ENCODE measurements at regions not wholly inside any gene's neighbourhood (a gene's known extent, or its start where the extent isn't known, plus 50 kb on each side); places are given as distances from the start of the nearest gene placed in this dataset.

DNA sequence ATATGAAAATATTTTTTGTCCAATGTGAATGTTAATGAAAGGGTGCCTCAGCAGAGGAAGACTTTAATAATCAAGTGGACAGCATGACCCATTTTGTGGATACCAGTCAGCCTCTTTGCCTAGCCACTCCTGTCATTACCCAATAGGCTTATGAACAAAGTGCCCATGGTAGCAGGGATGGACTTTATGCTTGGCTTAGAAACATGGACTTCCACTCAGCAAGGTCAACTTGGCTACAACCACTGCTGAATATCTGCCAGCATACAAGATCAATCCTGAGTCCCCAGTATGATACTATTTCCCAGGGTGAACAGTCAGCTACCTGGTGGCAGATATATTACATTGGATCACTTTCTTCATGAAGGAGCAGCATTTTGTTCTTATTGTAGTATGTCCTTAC, 56.7 kb upstream of the NXF3 start:
- Histone ChIP-seq H3K79me2 (ENCODE audit: control insufficient read depth, insufficient read depth, low read length) (no peaks in the 10 kb centered on the region), H3K9ac (replicated peaks; ENCODE audit: extremely low read depth, insufficient read depth, low read length) (no peak overlapping the region), H3K27me3 (ENCODE audit: control insufficient read depth in 2 of 2, insufficient read depth in 2 of 2, low read length in 2 of 2) (no peaks in the 10 kb centered on the region), H3K36me3 (ENCODE audit: control insufficient read depth in 2 of 2, extremely low read depth in 1 of 2, insufficient read depth in 2 of 2, low read length in 2 of 2) (no peaks in the 10 kb centered on the region), H3K27ac (ENCODE audit: insufficient read depth, low read depth, low read length) (no peak overlapping the region), H3K4me2 (ENCODE audit: insufficient read depth, low read length) (no peak overlapping the region), H3K9me1 (replicated peaks; ENCODE audit: control insufficient read depth, extremely low read depth, insufficient read depth, low read length) (no peaks in the 10 kb centered on the region), H3K9me3 (replicated peaks; ENCODE audit: control insufficient read depth, insufficient read depth, low read length) (no peaks in the 10 kb centered on the region), H3K4me1 (ENCODE audit: control insufficient read depth, extremely low read depth, insufficient read depth, low read length) (peaks cover 8% of the 10 kb centered on the region), H3K4me3 (replicated peaks in 1 of 3; ENCODE audit: insufficient read depth in 1 of 3, low read depth in 1 of 3, low read length in 3 of 3) (no peak overlapping the region), H2AFZ (ENCODE audit: low read depth, low read length) (no peak overlapping the region), H4K20me1 (replicated peaks; ENCODE audit: control insufficient read depth, extremely low read depth, insufficient read depth, low read length) (no peaks in the 10 kb centered on the region)
- BruUV-seq (replicated peaks), result no TSS peak
- ChIA-PET POLR2A (no interaction called here), CTCF (no interaction called here)
- FAIRE-seq (no peak), DNase-seq (ENCODE audit: low read depth, low spot score) (no peak)
- TF ChIP-seq, protein P1, sequence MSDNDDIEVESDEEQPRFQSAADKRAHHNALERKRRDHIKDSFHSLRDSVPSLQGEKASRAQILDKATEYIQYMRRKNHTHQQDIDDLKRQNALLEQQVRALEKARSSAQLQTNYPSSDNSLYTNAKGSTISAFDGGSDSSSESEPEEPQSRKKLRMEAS (IDR thresholded peaks at IDR 0.05; ENCODE audit: insufficient read depth, insufficient read length), result no peak
- TF ChIP-seq POLR2AphosphoS5 (IDR thresholded peaks at IDR 0.05; ENCODE audit: insufficient read depth, low read depth, low read length) (no peak), FOS (IDR thresholded peaks at IDR 0.05; ENCODE audit: borderline replicate concordance, insufficient read depth, low read length) (no peak), POLR2A (IDR thresholded peaks at IDR 0.05; ENCODE audit: low read depth, low read length) (no peak), EZH2 (IDR thresholded peaks at IDR 0.05; ENCODE audit: borderline replicate concordance, low read depth, low read length, severe bottlenecking) (no peak), JUN (IDR thresholded peaks at IDR 0.05; ENCODE audit: borderline replicate concordance, insufficient read depth, insufficient read length, low read depth) (no peak), MYC (IDR thresholded peaks at IDR 0.05; ENCODE audit: low read depth, low read length) (no peak), GATA2 (IDR thresholded peaks at IDR 0.05; ENCODE audit: insufficient read depth, insufficient read length, low read depth, low read length) (no peak)
- TF ChIP-seq, protein P2, sequence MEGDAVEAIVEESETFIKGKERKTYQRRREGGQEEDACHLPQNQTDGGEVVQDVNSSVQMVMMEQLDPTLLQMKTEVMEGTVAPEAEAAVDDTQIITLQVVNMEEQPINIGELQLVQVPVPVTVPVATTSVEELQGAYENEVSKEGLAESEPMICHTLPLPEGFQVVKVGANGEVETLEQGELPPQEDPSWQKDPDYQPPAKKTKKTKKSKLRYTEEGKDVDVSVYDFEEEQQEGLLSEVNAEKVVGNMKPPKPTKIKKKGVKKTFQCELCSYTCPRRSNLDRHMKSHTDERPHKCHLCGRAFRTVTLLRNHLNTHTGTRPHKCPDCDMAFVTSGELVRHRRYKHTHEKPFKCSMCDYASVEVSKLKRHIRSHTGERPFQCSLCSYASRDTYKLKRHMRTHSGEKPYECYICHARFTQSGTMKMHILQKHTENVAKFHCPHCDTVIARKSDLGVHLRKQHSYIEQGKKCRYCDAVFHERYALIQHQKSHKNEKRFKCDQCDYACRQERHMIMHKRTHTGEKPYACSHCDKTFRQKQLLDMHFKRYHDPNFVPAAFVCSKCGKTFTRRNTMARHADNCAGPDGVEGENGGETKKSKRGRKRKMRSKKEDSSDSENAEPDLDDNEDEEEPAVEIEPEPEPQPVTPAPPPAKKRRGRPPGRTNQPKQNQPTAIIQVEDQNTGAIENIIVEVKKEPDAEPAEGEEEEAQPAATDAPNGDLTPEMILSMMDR (IDR thresholded peaks at IDR 0.05; ENCODE audit: extremely low read depth in 1 of 2, insufficient read depth in 1 of 2, low read depth in 1 of 2, low read length in 2 of 2), result no peak
- intact Hi-C loops (cut with micrococcal nuclease) (no loop called here), dilution Hi-C loops (cut with MboI; ENCODE audit: extremely low pct_ligation_motif_present, low sequenced_read_pairs) (no loop called here)
